GM12875 (cell line): ENCODE measurements at regions not wholly inside any gene's neighbourhood (a gene's known extent, or its start where the extent isn't known, plus 50 kb on each side); places are given as distances from the start of the nearest gene placed in this dataset.

Experiments used
- H3K4me3 ChIP-seq: one replicate; pipeline ENCODE4 v1.5.1; 2011; ENCODE audit warnings: low read depth, low read length, control low read depth
- CTCF ChIP-seq: IDR thresholded peaks from 2 replicates; pipeline ENCODE4 v1.5.1; 2011; ENCODE audit warnings: low read depth, mild to moderate bottlenecking, control low read depth, inconsistent platforms, low read length, moderate library complexity, borderline replicate concordance; ENCODE audit not compliant: insufficient read depth

GRCh38 chr6:74785236-74785635 lies 420.6 kb downstream of the COL12A1 start:
- TF ChIP-seq CTCF = no peak
- no peak overlapping the region for H3K4me3 ChIP-seq

GRCh38 chr6:74782346-74782745 lies 423.5 kb downstream of the COL12A1 start:
- TF ChIP-seq CTCF = no peak
- no peak overlapping the region for H3K4me3 ChIP-seq

GRCh38 chr6:74780831-74781230 lies 425.0 kb downstream of the COL12A1 start:
- no peak for TF ChIP-seq CTCF
- no peak overlapping the region for H3K4me3 ChIP-seq

GRCh38 chr6:74768738-74769137 lies 437.1 kb downstream of the COL12A1 start:
- no peak for TF ChIP-seq CTCF
- H3K4me3 ChIP-seq = no peak overlapping the region

GRCh38 chr6:74768120-74768519 lies 437.7 kb downstream of the COL12A1 start:
- no peak overlapping the region for H3K4me3 ChIP-seq
- no peak for TF ChIP-seq CTCF

GRCh38 chr6:74765486-74765885 lies 440.4 kb downstream of the COL12A1 start:
- no peak overlapping the region for H3K4me3 ChIP-seq
- TF ChIP-seq CTCF = no peak

- no peak overlapping the region for H3K4me3 ChIP-seq
- TF ChIP-seq CTCF = no peak
Measured at GRCh38 chr6:74764486-74764885, 441.4 kb downstream of the COL12A1 start.
